Esophagus muscularis mucosa (tissue), 4 donors: ENCODE measurements at regions not wholly inside any gene's neighbourhood (a gene's known extent, or its start where the extent isn't known, plus 50 kb on each side); places are given as distances from the start of the nearest gene placed in this dataset.

Experiments used
- EP300 ChIP-seq: sonication (generic); formaldehyde crosslinking; IDR thresholded peaks from one replicate; pipeline ENCODE4 v1.6.1; 2017; ENCODE audit warnings: antibody characterized with exemption
- POLR2A ChIP-seq: fragments of 450-650 bp; IDR thresholded peaks from one replicate; pipeline ENCODE4 v1.6.1; 2017; ENCODE audit warnings: antibody characterized with exemption, moderate library complexity, mild to moderate bottlenecking, low read depth
- TF ChIP-seq, protein P1 (sequence below), 3 experiments: fragments of 200-600 bp in 2 of 3; fragments of 450-650 bp in 1 of 3; sonication (generic) in 2 of 3; IDR thresholded peaks; one replicate each; pipeline ENCODE4 v1.5.1; 2017 to 2019; ENCODE audit warnings: antibody characterized with exemption in 3 of 3, mild to moderate bottlenecking in 2 of 3, moderate library complexity in 1 of 3

DNA sequence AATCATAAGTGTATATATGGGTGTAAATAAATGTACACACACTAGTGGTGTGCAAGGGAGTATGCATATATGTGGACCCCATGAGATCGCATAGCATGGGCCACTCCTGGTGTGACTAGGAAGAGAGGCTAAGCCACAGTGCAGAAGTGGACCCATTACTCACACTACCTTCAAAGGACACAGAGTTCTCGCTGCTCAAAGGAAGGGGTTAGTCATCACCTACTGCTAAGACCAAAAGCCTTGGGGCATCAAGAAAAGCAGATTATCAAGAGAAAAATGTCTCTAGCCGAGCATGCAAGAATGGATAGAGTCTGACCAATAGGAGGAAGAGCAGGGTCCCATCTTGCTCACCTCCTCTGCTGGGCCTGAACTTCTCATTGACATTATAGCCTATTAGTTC lies 195.5 kb downstream of the MAFB start:
- TF ChIP-seq, protein P1, sequence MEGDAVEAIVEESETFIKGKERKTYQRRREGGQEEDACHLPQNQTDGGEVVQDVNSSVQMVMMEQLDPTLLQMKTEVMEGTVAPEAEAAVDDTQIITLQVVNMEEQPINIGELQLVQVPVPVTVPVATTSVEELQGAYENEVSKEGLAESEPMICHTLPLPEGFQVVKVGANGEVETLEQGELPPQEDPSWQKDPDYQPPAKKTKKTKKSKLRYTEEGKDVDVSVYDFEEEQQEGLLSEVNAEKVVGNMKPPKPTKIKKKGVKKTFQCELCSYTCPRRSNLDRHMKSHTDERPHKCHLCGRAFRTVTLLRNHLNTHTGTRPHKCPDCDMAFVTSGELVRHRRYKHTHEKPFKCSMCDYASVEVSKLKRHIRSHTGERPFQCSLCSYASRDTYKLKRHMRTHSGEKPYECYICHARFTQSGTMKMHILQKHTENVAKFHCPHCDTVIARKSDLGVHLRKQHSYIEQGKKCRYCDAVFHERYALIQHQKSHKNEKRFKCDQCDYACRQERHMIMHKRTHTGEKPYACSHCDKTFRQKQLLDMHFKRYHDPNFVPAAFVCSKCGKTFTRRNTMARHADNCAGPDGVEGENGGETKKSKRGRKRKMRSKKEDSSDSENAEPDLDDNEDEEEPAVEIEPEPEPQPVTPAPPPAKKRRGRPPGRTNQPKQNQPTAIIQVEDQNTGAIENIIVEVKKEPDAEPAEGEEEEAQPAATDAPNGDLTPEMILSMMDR (IDR thresholded peaks at IDR 0.05): no peak
- TF ChIP-seq EP300 (no peak), POLR2A (no peak)
